ENCODE measurements at regions not wholly inside any gene's neighbourhood (a gene's known extent, or its start where the extent isn't known, plus 50 kb on each side); places are given as distances from the start of the nearest gene placed in this dataset.

GRCh38 chr3:30449290-30449632 is 157.1 kb upstream of the TGFBR2 start:
- no peaks in the 10 kb centered on the region for H3K27me3 ChIP-seq (ENCODE audit: low read length)
- no peaks in the 10 kb centered on the region for H3K9me3 ChIP-seq (ENCODE audit: insufficient read depth, low read length)
- H3K4me2 ChIP-seq (ENCODE audit: low read depth, low read length, poor library complexity, severe bottlenecking) = no peak overlapping the region
- no peak overlapping the region for H3K27ac ChIP-seq (ENCODE audit: low read depth, low read length)
- H3K79me2 ChIP-seq (ENCODE audit: insufficient read depth, low read length) = no peaks in the 10 kb centered on the region
- no peaks in the 10 kb centered on the region for H3F3A ChIP-seq (ENCODE audit: insufficient read depth)
- TF ChIP-seq EZH2phosphoT487 (conservative IDR thresholded peaks at IDR 0.05; ENCODE audit: low read length) (no peak), CTCF (IDR thresholded peaks at IDR 0.05; ENCODE audit: insufficient read depth, low read length, poor library complexity, severe bottlenecking) (no peak)
- H2AFZ ChIP-seq (ENCODE audit: low read depth, low read length, severe bottlenecking) = no peak overlapping the region
- no peaks in the 10 kb centered on the region for H3K9me2 ChIP-seq (replicated peaks; ENCODE audit: insufficient read depth, low read length)
- no peaks in the 10 kb centered on the region for H4K20me1 ChIP-seq (ENCODE audit: low read depth, low read length)
- no peaks in the 10 kb centered on the region for H3K36me3 ChIP-seq (ENCODE audit: low read length)
- H3K9ac ChIP-seq (ENCODE audit: low read length) = no peak overlapping the region
- H3K4me3 ChIP-seq (ENCODE audit: insufficient read depth, low read length, poor library complexity, severe bottlenecking) = no peak overlapping the region

GRCh38 chr3:30452446-30452845 is 154.0 kb upstream of the TGFBR2 start:
- H3K4me2 ChIP-seq (ENCODE audit: low read depth, low read length, poor library complexity, severe bottlenecking) = no peak overlapping the region
- H3F3A ChIP-seq (ENCODE audit: insufficient read depth) = no peaks in the 10 kb centered on the region
- H2AFZ ChIP-seq (ENCODE audit: low read depth, low read length, severe bottlenecking) = no peak overlapping the region
- H3K27me3 ChIP-seq (ENCODE audit: low read length) = no peaks in the 10 kb centered on the region
- no peak overlapping the region for H3K27ac ChIP-seq (ENCODE audit: low read depth, low read length)
- TF ChIP-seq CTCF (IDR thresholded peaks at IDR 0.05; ENCODE audit: insufficient read depth, low read length, poor library complexity, severe bottlenecking) (no peak), EZH2phosphoT487 (conservative IDR thresholded peaks at IDR 0.05; ENCODE audit: low read length) (no peak)
- H3K9me2 ChIP-seq (replicated peaks; ENCODE audit: insufficient read depth, low read length) = no peaks in the 10 kb centered on the region
- no peaks in the 10 kb centered on the region for H4K20me1 ChIP-seq (ENCODE audit: low read depth, low read length)
- H3K36me3 ChIP-seq (ENCODE audit: low read length) = no peaks in the 10 kb centered on the region
- H3K9me3 ChIP-seq (ENCODE audit: insufficient read depth, low read length) = no peaks in the 10 kb centered on the region
- no peak overlapping the region for H3K9ac ChIP-seq (ENCODE audit: low read length)
- no peak overlapping the region for H3K4me3 ChIP-seq (ENCODE audit: insufficient read depth, low read length, poor library complexity, severe bottlenecking)
- H3K79me2 ChIP-seq (ENCODE audit: insufficient read depth, low read length) = no peaks in the 10 kb centered on the region

- no peaks in the 10 kb centered on the region for H3K79me2 ChIP-seq (ENCODE audit: insufficient read depth, low read length)
- no peaks in the 10 kb centered on the region for H3K9me2 ChIP-seq (replicated peaks; ENCODE audit: insufficient read depth, low read length)
- no peaks in the 10 kb centered on the region for H4K20me1 ChIP-seq (ENCODE audit: low read depth, low read length)
- H3K27me3 ChIP-seq (ENCODE audit: low read length) = no peaks in the 10 kb centered on the region
- H3K9me3 ChIP-seq (ENCODE audit: insufficient read depth, low read length) = no peaks in the 10 kb centered on the region
- H3K27ac ChIP-seq (ENCODE audit: low read depth, low read length) = no peak overlapping the region
- H3K4me3 ChIP-seq (ENCODE audit: insufficient read depth, low read length, poor library complexity, severe bottlenecking) = no peak overlapping the region
- H3K36me3 ChIP-seq (ENCODE audit: low read length) = no peaks in the 10 kb centered on the region
- no peak overlapping the region for H3K4me2 ChIP-seq (ENCODE audit: low read depth, low read length, poor library complexity, severe bottlenecking)
- H2AFZ ChIP-seq (ENCODE audit: low read depth, low read length, severe bottlenecking) = no peak overlapping the region
- H3K9ac ChIP-seq (ENCODE audit: low read length) = no peak overlapping the region
- H3F3A ChIP-seq (ENCODE audit: insufficient read depth) = no peaks in the 10 kb centered on the region
- TF ChIP-seq CTCF (IDR thresholded peaks at IDR 0.05; ENCODE audit: insufficient read depth, low read length, poor library complexity, severe bottlenecking) (no peak), EZH2phosphoT487 (conservative IDR thresholded peaks at IDR 0.05; ENCODE audit: low read length) (no peak)
Measured at GRCh38 chr3:30453360-30454039, 152.9 kb upstream of the TGFBR2 start.

All from SU-DHL-6 (cell line).